ENCODE measurements at regions not wholly inside any gene's neighbourhood (a gene's known extent, or its start where the extent isn't known, plus 50 kb on each side); places are given as distances from the start of the nearest gene placed in this dataset.

DNA sequence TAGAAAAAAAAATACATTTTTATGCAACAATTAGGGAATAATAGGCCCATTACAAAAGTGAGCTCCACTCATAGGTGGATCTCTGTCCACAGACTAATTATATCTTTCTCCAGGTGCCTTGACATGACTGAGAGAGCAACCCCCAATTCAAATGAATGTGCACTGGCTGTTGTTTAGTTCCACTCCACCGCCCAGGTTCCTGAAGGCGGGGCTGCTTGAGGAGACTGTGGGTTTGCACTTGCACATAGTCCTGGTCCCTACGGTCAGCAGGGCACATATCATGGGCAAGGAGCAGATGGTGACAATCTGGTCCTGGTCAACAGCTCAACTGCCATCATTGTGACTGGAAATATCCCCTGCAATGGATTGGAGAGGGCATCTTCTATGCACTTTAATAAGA, 195.6 kb upstream of the PWP1 start:
- Mint-ChIP-seq H3K4me1 (ENCODE audit: low read depth in 2 of 2) (peaks cover 12 to 15% of the 10 kb centered on the region in 2 donors), H3K27ac (no peak overlapping the region), H3K4me3 (no peak overlapping the region), H3K36me3 (no peaks in the 10 kb centered on the region), H3K27me3 (no peaks in the 10 kb centered on the region), H3K9me3 (no peaks in the 10 kb centered on the region)
- ATAC-seq: no peak
- peak; percentile 8 for DNase-seq (ENCODE audit: low spot score)

DNA sequence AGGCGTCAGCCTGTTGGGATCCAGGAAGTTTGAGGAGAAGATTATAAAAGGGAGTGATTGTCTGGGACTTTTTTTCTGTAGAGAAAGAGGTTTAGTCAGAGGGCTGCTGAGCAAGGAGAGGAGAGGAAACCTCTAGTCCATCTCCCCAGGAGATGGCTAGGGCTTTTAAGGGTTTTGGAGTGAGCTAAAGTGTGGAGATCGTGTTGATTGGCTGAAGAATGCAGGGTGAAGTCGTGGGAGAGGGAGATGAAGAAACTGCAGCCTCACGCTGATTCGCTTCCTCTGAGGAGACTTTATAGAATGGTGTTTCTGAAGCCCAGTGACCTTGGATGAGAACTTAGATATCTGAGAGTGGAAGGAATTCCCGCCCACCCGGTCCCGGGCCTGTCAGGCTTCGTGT, 193.7 kb upstream of the PWP1 start:
- H3K27ac Mint-ChIP-seq: no peak overlapping the region
- no peak overlapping the region for H3K4me3 Mint-ChIP-seq
- ATAC-seq (no peak), DNase-seq (ENCODE audit: low spot score) (no peak)
- H3K36me3 Mint-ChIP-seq: no peaks in the 10 kb centered on the region
- H3K27me3 Mint-ChIP-seq: no peaks in the 10 kb centered on the region
- H3K9me3 Mint-ChIP-seq: no peaks in the 10 kb centered on the region
- H3K4me1 Mint-ChIP-seq (ENCODE audit: low read depth in 2 of 2): peaks cover 12 to 15% of the 10 kb centered on the region in 2 donors

DNA sequence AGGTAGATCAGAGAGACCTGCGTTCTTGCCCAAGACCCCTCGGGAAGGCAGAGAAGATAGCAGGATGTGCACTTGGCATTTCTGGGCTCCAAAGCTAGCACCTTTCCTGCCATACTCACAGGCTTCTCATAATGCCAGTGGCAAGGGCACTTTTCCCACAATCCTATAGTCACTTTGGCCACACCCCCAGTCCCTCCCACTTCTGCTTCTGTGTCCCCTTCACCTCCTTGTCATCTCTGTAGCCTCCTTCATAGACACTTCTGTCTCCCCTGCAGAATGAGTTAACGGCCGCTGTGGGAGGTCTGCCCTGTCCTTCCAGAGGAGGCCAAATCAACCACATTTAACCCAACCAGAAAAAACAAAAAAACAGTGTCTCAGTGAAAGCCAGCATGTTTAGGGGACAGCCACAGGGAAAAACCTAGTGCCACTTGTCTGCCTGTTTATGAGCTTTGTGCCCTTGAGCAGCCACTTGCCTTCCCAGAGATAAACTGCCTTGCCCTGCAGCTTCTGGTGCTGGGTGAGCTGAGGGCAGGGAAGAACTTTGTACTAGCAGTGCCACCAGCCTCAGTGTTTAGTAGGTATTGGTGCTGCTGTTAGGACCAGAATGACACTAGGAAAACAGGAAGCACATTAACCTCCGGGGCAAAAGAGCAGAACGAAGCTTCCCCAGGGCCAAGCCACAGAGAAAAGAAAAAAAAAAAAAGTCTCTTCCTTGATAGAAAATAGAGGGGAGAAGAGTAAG, 193.0 kb upstream of the PWP1 start:
- no peaks in the 10 kb centered on the region for H3K36me3 Mint-ChIP-seq
- H3K27ac Mint-ChIP-seq: no peak overlapping the region
- peaks cover 4% of the 10 kb centered on the region for H3K9me3 Mint-ChIP-seq
- H3K4me1 Mint-ChIP-seq (ENCODE audit: low read depth in 2 of 2): peaks cover 17 to 20% of the 10 kb centered on the region in 2 donors
- no peak overlapping the region for H3K4me3 Mint-ChIP-seq
- no peaks in the 10 kb centered on the region for H3K27me3 Mint-ChIP-seq
- no peak for ATAC-seq
- DNase-seq (ENCODE audit: low spot score): no peak

DNA sequence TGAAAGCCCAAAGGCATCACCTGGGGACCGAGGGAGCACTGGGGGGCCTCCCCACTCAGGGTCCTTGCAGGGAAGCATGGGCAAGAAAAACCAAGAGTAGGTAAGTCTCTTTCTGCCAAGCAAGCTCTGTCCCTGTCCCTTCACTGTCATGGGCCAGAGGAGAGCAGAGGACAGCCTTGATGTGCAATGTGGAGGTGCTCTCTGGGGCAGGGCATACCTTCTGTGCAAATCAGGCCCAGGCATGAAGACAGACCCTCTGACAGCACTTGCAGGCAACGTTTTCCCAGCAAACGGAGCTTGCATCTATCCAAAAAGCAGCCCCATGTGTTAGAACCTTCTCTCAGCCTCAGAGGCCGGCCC, 192.5 kb upstream of the PWP1 start:
- DNase-seq (ENCODE audit: low spot score): no peak
- Mint-ChIP-seq H3K4me1 (ENCODE audit: low read depth in 2 of 2) (peaks cover 17 to 20% of the 10 kb centered on the region in 2 donors), H3K27me3 (no peaks in the 10 kb centered on the region), H3K4me3 (no peak overlapping the region), H3K36me3 (no peaks in the 10 kb centered on the region), H3K9me3 (peaks cover 4% of the 10 kb centered on the region), H3K27ac (no peak overlapping the region)
- ATAC-seq: no peak

DNA sequence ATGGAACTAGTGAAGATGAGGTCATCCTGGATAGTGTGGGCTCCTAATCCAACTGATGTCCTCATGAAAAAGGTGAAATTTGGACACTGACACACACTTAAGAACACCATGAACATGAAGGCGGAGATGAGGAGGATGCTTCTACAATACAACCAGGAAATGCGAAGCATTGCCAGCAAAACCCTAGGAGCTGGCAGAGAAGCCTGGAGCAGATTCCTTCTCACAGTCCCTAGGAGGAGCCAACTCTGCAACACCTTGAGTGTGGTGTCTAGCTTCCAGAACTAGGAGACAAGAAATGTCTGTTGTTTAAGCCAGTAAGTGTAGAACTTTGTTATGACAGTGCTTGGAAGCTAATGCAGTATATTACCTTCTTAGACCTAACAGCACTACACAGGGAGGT, 191.9 kb upstream of the PWP1 start:
- Mint-ChIP-seq H3K36me3 (no peaks in the 10 kb centered on the region), H3K27ac (no peak overlapping the region), H3K4me3 (no peak overlapping the region), H3K9me3 (peaks cover 4% of the 10 kb centered on the region), H3K27me3 (no peaks in the 10 kb centered on the region), H3K4me1 (ENCODE audit: low read depth in 2 of 2) (peaks cover 17 to 20% of the 10 kb centered on the region in 2 donors)
- ATAC-seq (no peak), DNase-seq (ENCODE audit: low spot score) (no peak)

DNA sequence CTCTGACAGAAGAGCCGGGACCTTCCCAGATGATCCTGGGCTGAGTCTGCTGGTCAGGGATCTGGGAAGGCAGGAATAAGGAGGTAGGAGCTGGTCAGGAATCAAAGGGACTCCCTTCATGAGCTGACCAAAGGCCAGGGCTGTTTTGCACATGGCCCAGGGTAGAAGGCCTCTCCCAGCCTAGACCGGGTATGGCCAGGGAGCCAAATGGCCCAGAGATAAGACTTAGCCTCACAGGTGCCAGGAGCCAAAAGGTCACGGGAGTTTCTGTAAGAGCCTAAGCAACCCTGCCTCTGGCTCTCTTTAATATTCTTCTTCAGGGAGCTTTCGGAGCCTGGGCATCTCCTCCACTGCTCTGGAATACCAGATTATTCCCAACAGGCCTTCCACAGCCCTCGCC, 191.3 kb upstream of the PWP1 start:
- Mint-ChIP-seq H3K9me3 (peaks cover 4% of the 10 kb centered on the region), H3K4me1 (ENCODE audit: low read depth in 2 of 2) (peaks cover 17 to 20% of the 10 kb centered on the region in 2 donors), H3K27ac (no peak overlapping the region), H3K36me3 (no peaks in the 10 kb centered on the region), H3K27me3 (no peaks in the 10 kb centered on the region), H3K4me3 (no peak overlapping the region)
- ATAC-seq (no peak), DNase-seq (ENCODE audit: low spot score) (no peak)

DNA sequence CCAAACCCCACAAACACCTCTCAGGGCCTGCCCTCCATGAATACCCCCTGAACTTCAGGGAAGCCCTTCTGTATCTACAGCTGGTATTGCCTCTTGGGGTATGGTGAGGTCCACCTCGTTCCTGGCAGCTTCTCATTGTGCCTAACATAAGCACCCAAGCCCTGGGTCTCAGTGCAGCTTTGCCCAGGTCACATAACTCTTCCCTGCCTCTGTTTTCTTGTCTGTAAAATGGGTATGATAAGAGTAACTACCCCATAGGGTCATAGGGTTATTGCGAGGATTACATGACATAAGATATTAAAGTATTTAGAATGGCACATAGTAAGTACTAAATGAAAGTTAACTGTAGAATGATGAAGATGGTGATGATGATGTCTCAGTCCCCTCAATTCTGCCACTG, 190.0 kb upstream of the PWP1 start:
- H3K4me3 Mint-ChIP-seq: no peak overlapping the region
- ATAC-seq: no peak
- no peaks in the 10 kb centered on the region for H3K27me3 Mint-ChIP-seq
- DNase-seq (ENCODE audit: low spot score): no peak
- no peak overlapping the region for H3K27ac Mint-ChIP-seq
- H3K4me1 Mint-ChIP-seq (ENCODE audit: low read depth in 2 of 2): peaks cover 17 to 20% of the 10 kb centered on the region in 2 donors
- peaks cover 4% of the 10 kb centered on the region for H3K9me3 Mint-ChIP-seq
- H3K36me3 Mint-ChIP-seq: no peaks in the 10 kb centered on the region

DNA sequence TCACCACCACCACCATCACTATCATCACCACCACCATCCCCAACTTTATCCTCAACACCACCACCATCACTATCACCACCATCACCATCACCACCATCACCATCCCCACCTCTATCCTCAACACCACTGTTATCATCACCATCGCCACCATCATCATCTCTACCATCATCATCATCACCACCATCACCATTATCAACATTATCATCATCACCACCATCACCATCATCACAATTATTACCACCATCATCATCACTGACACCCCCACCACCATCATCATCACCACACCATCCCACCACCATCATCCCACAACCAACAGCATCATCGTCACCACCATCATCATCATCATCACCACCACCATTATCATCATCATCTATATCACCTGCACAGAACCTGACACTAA, 188.4 kb upstream of the PWP1 start:
- Mint-ChIP-seq H3K27me3 (peaks cover 0 to 8% of the 10 kb centered on the region in 2 donors), H3K4me3 (no peak overlapping the region), H3K36me3 (no peaks in the 10 kb centered on the region), H3K4me1 (ENCODE audit: low read depth in 2 of 2) (peaks cover 17 to 22% of the 10 kb centered on the region in 2 donors), H3K27ac (no peak overlapping the region), H3K9me3 (peaks cover 4% of the 10 kb centered on the region)
- no peak for ATAC-seq
- DNase-seq (ENCODE audit: low spot score): no peak

DNA sequence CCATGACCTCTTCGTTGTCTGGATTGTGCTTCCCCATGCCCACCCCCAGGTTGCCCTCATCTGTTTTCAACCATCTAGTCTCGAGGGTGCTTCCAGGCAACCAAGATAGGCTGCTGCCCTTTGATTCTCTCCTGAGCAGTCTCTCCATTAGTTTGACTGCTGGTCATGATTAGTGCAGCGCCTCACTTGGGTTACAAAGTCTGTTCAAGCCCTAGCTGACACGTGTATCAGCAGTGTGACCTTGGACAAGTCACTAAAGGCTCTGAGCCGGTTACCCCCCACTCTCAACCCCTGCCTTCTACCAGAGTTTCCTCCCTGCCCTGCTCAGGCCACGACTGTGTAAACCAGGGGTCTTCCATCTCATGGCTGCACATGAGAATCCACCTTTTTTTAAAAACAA, 185.3 kb upstream of the PWP1 start:
- Mint-ChIP-seq H3K36me3 (no peaks in the 10 kb centered on the region), H3K9me3 (peaks cover 4% of the 10 kb centered on the region), H3K4me1 (ENCODE audit: low read depth in 2 of 2) (peaks cover 11 to 27% of the 10 kb centered on the region in 2 donors), H3K27ac (no peak overlapping the region), H3K27me3 (peaks cover 0 to 8% of the 10 kb centered on the region in 2 donors), H3K4me3 (no peak overlapping the region)
- DNase-seq (ENCODE audit: low spot score) (no peak), ATAC-seq (no peak)

DNA sequence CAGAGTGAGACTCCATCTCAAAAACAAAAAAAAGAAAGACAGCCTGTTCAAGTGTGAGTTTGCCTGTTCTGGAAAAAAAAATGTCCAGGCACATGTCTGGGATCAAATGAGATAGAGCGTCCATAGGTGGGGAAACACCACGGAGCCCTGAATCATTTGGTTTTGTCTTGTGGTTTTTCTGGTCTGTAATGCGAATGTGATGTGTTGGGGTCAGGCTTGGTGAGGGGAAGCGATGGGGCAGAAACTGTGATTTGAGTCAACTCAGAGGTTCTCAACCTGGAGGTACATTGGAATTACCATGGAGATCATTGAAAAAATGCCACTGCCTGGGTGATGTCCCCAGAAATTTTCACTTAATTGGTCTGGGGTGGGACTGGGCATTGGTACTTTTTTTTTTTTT, 183.9 kb upstream of the PWP1 start:
- Mint-ChIP-seq H3K4me3 (no peak overlapping the region), H3K36me3 (no peaks in the 10 kb centered on the region), H3K4me1 (ENCODE audit: low read depth in 2 of 2) (peaks cover 11 to 24% of the 10 kb centered on the region in 2 donors), H3K27ac (no peak overlapping the region), H3K27me3 (peaks cover 4 to 12% of the 10 kb centered on the region in 2 donors), H3K9me3 (peaks cover 4% of the 10 kb centered on the region)
- ATAC-seq (peak; percentile 61 to 65), DNase-seq (ENCODE audit: low spot score) (no peak)

DNA sequence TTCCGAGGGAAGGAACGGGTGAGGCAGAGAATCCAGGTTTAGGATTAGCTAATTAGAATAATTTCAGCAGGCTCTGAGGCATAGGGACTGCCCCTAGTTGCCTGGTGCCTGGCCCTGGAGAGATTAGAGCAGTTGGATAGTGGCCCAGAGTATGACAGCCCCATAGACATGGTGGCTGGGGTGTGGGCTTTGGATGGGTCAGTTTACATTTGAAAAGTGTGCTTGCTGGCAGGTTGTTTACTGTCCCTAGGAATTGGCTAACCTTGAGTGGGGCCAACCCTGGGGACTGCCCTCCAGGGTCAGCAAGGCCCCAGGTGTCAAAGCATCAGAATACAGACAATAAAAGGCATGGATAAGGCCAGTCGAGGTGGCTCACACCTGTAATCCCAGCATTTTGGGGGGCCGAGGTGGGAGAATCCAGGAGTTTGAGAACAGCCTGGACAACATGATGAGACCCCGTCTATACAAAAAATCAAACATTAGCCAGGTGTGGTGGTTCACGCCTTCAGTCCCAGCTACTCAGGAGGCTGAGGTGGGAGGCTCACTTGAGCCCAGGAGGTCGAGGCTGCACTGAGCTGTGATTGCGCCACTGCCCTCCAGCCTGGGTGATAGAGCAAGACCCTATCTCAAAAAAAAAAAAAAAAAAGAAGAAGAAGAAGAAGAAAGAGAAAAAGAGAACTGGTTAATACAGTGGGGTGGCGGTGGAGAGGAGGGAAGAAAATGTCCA, 182.3 kb upstream of the PWP1 start:
- no peak overlapping the region for H3K4me3 Mint-ChIP-seq
- ATAC-seq: no peak
- no peak overlapping the region for H3K27ac Mint-ChIP-seq
- peaks cover 17 to 21% of the 10 kb centered on the region in 2 donors for H3K27me3 Mint-ChIP-seq
- H3K9me3 Mint-ChIP-seq: no peaks in the 10 kb centered on the region
- peaks cover 5 to 22% of the 10 kb centered on the region in 2 donors for H3K4me1 Mint-ChIP-seq (ENCODE audit: low read depth in 2 of 2)
- no peaks in the 10 kb centered on the region for H3K36me3 Mint-ChIP-seq
- DNase-seq (ENCODE audit: low spot score): no peak

DNA sequence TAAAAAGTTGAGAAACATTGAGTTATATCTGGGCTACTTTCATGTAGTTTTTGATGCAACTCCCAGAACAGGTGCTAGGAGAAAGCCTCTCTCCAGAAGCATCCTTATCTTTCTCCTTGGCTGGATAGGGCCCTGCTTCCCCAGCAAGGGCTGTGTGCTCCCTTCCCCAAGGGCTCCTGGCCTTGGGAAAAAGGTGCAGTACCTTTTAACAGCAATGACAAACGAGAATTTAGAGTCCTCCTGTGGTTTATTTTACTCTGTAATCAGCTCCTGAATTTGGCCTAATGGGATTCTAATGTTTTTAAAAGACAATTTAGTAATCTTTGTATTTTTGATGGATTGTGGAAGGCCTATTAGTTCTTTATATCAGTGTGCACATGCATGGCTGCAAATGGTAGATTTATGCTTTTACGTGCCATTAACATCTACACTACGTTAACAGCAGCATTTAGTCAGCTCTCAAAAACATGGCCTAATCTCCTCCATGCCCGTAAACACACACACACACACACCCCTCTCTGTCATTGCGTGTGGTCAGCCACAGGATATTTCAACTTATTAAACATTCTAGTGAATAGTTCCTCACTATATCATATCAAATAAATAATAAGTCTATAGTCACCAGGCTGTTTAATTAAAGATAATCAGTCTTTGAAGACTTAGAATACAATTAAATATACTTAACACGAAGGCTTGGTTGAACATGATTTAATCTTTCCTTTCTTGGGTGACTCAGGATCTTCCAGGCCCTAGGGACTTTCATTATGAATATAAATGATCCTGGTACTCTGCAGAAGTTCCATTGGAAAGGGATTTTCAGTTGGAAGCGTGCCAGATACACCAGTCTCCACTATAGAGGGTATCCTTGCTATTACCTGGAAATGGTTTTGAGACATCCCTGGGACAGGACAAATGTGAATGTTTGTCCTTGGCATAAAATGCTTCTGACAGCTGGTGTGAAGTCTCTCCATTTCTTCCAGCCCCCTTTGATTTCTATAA, 181.4 kb upstream of the PWP1 start:
- Mint-ChIP-seq H3K4me3 (no peak overlapping the region), H3K27me3 (peaks cover 17 to 21% of the 10 kb centered on the region in 2 donors), H3K27ac (no peak overlapping the region), H3K36me3 (no peaks in the 10 kb centered on the region), H3K4me1 (ENCODE audit: low read depth in 2 of 2) (peaks cover 5 to 22% of the 10 kb centered on the region in 2 donors), H3K9me3 (no peaks in the 10 kb centered on the region)
- ATAC-seq: no peak
- DNase-seq (ENCODE audit: low spot score): no peak

DNA sequence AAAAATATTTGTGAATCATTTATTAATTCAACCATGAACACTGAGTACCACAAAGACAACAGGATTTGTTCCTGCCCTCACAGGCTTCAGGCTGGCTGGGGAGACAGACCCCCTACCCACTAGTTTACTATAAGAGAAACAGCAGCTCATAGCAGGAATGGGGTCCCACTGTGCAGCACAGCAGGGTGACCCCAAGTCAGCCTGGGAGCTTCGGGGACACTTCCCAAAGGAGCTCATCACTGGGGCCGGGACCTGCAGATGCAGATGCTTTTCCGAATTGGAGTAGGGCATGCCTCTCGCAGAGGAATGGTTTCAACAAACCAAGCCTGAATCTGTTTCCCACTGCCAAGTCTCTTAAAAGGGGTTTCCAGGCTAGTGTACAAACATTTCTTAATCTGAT, 176.2 kb upstream of the PWP1 start:
- Mint-ChIP-seq H3K4me1 (ENCODE audit: low read depth in 2 of 2) (peaks cover 0 to 10% of the 10 kb centered on the region in 2 donors), H3K27me3 (peaks cover 16 to 17% of the 10 kb centered on the region in 2 donors), H3K27ac (no peak overlapping the region), H3K9me3 (no peaks in the 10 kb centered on the region), H3K4me3 (no peak overlapping the region), H3K36me3 (no peaks in the 10 kb centered on the region)
- DNase-seq (ENCODE audit: low spot score): no peak
- no peak for ATAC-seq
